GM19372 (cell line): ENCODE measurements at regions not wholly inside any gene's neighbourhood (a gene's known extent, or its start where the extent isn't known, plus 50 kb on each side); places are given as distances from the start of the nearest gene placed in this dataset.

Experiments
- ATAC-seq: cut with Tn5 transposase; IDR thresholded peaks from one replicate; pipeline ENCODE4 v1.9.1; 2021; ENCODE audit warnings: mild to moderate bottlenecking, low read depth, moderate library complexity; ENCODE audit not compliant: unreplicated experiment

- no peak for ATAC-seq
These were observed 209.4 kb upstream of the IGF1R start for GRCh38 chr15:98438907-98439306.

GRCh38 chr15:98439523-98439942, 208.8 kb upstream of the IGF1R start:
- no peak for ATAC-seq

- no peak for ATAC-seq
These were observed 207.4 kb upstream of the IGF1R start for GRCh38 chr15:98440917-98441316.

GRCh38 chr15:98441599-98441998, 206.7 kb upstream of the IGF1R start:
- no peak for ATAC-seq

- peak; percentile 86 for ATAC-seq
These were observed 205.9 kb upstream of the IGF1R start for GRCh38 chr15:98442379-98442833.

GRCh38 chr15:98442901-98443300, 205.4 kb upstream of the IGF1R start:
- ATAC-seq: no peak

GRCh38 chr15:98443526-98443925, 204.8 kb upstream of the IGF1R start:
- no peak for ATAC-seq

- ATAC-seq: no peak
These were observed 204.2 kb upstream of the IGF1R start for GRCh38 chr15:98444138-98444537.

GRCh38 chr15:98445315-98445714, 203.0 kb upstream of the IGF1R start:
- no peak for ATAC-seq

- ATAC-seq: no peak
These were observed 202.3 kb upstream of the IGF1R start for GRCh38 chr15:98446083-98446482.

- ATAC-seq: no peak
These were observed 201.3 kb upstream of the IGF1R start for GRCh38 chr15:98447069-98447468.

GRCh38 chr15:98451236-98451635, 197.1 kb upstream of the IGF1R start:
- ATAC-seq: no peak

- ATAC-seq: no peak
These were observed 196.1 kb upstream of the IGF1R start for GRCh38 chr15:98452238-98452637.

GRCh38 chr15:98455904-98456303, 192.4 kb upstream of the IGF1R start:
- ATAC-seq: no peak

- ATAC-seq: no peak
These were observed 171.8 kb upstream of the IGF1R start for GRCh38 chr15:98476559-98476958.

GRCh38 chr15:98480844-98481243, 167.5 kb upstream of the IGF1R start:
- ATAC-seq: no peak

GRCh38 chr15:98483575-98484130, 164.7 kb upstream of the IGF1R start:
- ATAC-seq: no peak

GRCh38 chr15:98484914-98485313, 163.4 kb upstream of the IGF1R start:
- no peak for ATAC-seq

- no peak for ATAC-seq
These were observed 162.9 kb upstream of the IGF1R start for GRCh38 chr15:98485451-98485850.

GRCh38 chr15:98493966-98494511, 154.3 kb upstream of the IGF1R start:
- ATAC-seq: no peak

- ATAC-seq: no peak
These were observed 147.1 kb upstream of the IGF1R start for GRCh38 chr15:98501192-98501591.

- no peak for ATAC-seq
These were observed 146.7 kb upstream of the IGF1R start for GRCh38 chr15:98501632-98502031.

GRCh38 chr15:98503970-98504369, 144.4 kb upstream of the IGF1R start:
- ATAC-seq: no peak
